BJ (cell line): ENCODE measurements at regions not wholly inside any gene's neighbourhood (a gene's known extent, or its start where the extent isn't known, plus 50 kb on each side); places are given as distances from the start of the nearest gene placed in this dataset.
"Not testable (repeated sequence)": the region's sequence is repeated elsewhere in the genome, so short reads cannot be mapped to it uniquely, and the experiment has no call there.

ENCODE experiments used
- CTCF ChIA-PET: fragments of 350-600 bp; formaldehyde crosslinking; extraction: SDS; loops from one replicate; lab custom pipeline; 2021; ENCODE audit warnings: antibody characterized with exemption, inconsistent platforms; lab: Yijun Ruan, JAX
- POLR2A ChIA-PET: fragments of 300-600 bp; sonication (Branson Sonifier 250); formaldehyde crosslinking; extraction: SDS; loops from one replicate; lab custom pipeline; 2021; ENCODE audit warnings: antibody characterized with exemption; lab: Charles Lee
- DNase-seq: peaks from one replicate; pipeline ENCODE4 v3.0.0-alpha.2; 2011; ENCODE audit warnings: low read depth
- H3K27me3 ChIP-seq: 2 replicates; pipeline ENCODE4 v1.6.0; 2011; ENCODE audit warnings: low read length; ENCODE audit not compliant: control insufficient read depth, insufficient read depth
- H3K36me3 ChIP-seq: 2 replicates; pipeline ENCODE4 v1.5.1; 2011; ENCODE audit warnings: low read length; ENCODE audit not compliant: control insufficient read depth, insufficient read depth
- H3K4me3 ChIP-seq: 2 replicates; pipeline ENCODE4 v1.5.1; 2011; ENCODE audit warnings: low read depth, mild to moderate bottlenecking, control low read depth, low read length
- CTCF ChIP-seq: IDR thresholded peaks from 2 replicates; pipeline ENCODE4 v1.5.1; 2011; ENCODE audit warnings: low read depth, mild to moderate bottlenecking, control low read depth, inconsistent platforms, low read length, moderate library complexity; ENCODE audit not compliant: insufficient read depth

GRCh38 chr10:9339716-9340115 lies 1285.2 kb downstream of the GATA3 start:
- no peak for DNase-seq
- ChIA-PET CTCF (interaction anchor here (1.1 kb wide), 1 partner anchor 8 kb away, joined by 6 read pairs; no protein-coding TSS in a partner anchor), POLR2A (no interaction called here)
- Histone ChIP-seq H3K27me3 (no peaks in the 10 kb centered on the region), H3K4me3 (no peak overlapping the region), H3K36me3 (no peaks in the 10 kb centered on the region)
- TF ChIP-seq CTCF = no peak

DNA sequence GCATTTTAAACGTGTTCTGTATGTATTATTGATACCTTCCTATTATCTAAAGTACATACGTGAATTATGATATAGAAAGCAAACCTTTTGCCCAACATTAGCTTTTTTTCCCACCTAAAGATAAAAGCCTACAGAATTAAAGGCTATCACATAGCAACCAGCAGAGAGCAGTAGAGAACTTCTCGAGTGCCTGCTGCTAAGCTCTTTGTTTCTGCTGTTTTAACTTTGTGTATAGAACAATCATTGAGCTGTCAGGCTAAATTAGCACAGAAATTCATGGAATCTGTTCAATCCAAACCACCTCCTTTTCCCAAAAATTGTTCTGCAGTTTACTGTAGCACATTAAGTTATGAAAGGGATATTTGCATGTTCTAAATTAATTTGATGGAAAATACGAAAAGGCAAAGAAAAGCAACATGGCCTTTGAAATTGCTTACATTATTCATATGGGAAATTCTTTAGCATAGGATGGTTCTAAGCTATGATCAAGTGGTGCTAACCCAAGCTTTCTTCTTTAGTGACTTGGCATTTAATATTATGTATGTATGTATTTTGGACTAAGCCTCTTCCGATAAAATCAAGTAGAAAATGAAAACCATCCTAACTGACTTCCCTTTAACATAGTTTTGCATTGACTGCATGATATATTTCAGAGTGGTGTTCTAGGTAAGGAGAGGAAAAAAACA lies 1288.5 kb downstream of the GATA3 start:
- H3K27me3 ChIP-seq = no peaks in the 10 kb centered on the region
- ChIA-PET POLR2A (no interaction called here), CTCF (interaction anchor here (0.6 to 1.6 kb wide), 7 partner anchors 10 to 1930 kb away, joined by 3 to 11 read pairs (median 3); no protein-coding TSS in a partner anchor)
- no peaks in the 10 kb centered on the region for H3K36me3 ChIP-seq
- TF ChIP-seq CTCF = peak; percentile 74
- H3K4me3 ChIP-seq = no peak overlapping the region
- no peak for DNase-seq

- H3K36me3 ChIP-seq, POLR2A ChIA-PET, H3K4me3 ChIP-seq, DNase-seq, H3K27me3 ChIP-seq: not testable (repeated sequence)
- CTCF ChIA-PET = interaction anchor here (1.0 kb wide), 1 partner anchor 16 kb away, joined by 3 read pairs; no protein-coding TSS in a partner anchor
These were observed 1293.4 kb downstream of the GATA3 start for GRCh38 chr10:9347933-9348332.

DNA sequence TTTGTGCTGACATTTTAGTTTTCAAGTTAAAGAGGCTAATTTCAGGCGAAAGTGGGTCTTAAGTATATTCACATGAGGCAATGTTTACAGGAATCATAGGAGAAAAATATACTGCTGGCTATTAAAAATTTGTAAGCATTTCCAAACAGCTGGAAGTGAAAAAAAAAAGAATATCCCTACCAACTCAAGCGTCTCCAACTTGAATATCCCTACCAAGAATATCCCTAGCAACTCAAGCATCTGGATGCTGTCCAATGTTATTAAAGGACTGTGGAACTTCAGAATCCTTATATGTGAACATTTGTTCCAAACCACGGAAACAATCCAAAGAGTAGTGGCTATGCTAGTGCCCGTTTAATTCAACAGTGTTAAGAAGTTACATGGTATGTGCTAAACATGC lies 1303.0 kb downstream of the GATA3 start:
- no peak for DNase-seq
- Histone ChIP-seq H3K36me3 (no peaks in the 10 kb centered on the region), H3K4me3 (no peak overlapping the region), H3K27me3 (no peaks in the 10 kb centered on the region)
- TF ChIP-seq CTCF = no peak
- ChIA-PET POLR2A (no interaction called here), CTCF (no interaction called here)

- H3K36me3 ChIP-seq = no peaks in the 10 kb centered on the region
- no peaks in the 10 kb centered on the region for H3K27me3 ChIP-seq
- ChIA-PET CTCF (no interaction called here), POLR2A (no interaction called here)
- H3K4me3 ChIP-seq = no peak overlapping the region
- no peak for DNase-seq
- no peak for TF ChIP-seq CTCF
These were observed 1308.2 kb downstream of the GATA3 start for GRCh38 chr10:9362721-9363120.

DNA sequence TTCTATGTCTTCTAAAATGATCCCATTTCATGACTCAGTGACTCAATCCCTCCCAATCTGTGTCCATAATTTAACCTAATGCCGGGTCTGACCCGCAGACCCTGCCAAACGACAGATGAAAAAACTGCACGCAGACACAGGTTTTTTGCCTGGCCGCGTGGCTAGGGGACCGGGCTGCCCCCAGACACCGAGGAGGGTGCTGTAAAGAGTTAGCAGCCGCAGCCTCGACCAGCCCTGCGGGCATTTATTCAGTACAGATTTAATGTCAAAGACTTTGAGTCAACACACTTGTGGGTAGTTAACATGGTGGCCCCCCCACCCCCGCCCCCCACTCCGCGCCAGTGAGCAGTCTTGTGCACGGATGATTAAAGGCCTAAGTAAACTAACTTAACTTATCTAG lies 1324.7 kb downstream of the GATA3 start:
- TF ChIP-seq CTCF = no peak
- no peaks in the 10 kb centered on the region for H3K36me3 ChIP-seq
- ChIA-PET POLR2A (no interaction called here), CTCF (no interaction called here)
- no peaks in the 10 kb centered on the region for H3K27me3 ChIP-seq
- H3K4me3 ChIP-seq = no peak overlapping the region
- no peak for DNase-seq
